ENCODE measurements at regions not wholly inside any gene's neighbourhood (a gene's known extent, or its start where the extent isn't known, plus 50 kb on each side); places are given as distances from the start of the nearest gene placed in this dataset.

- no TSS peak for BruUV-seq (replicated peaks)
- Histone ChIP-seq H3K9me3 (ENCODE audit: low read depth, low read length, poor library complexity, severe bottlenecking) (no peaks in the 10 kb centered on the region), H3K27me3 (replicated peaks; ENCODE audit: insufficient read depth, low read depth, low read length, poor library complexity) (no peaks in the 10 kb centered on the region), H3K27ac (ENCODE audit: low read depth, low read length, poor library complexity, severe bottlenecking) (no peak overlapping the region), H3K4me3 (ENCODE audit: low read depth, low read length, poor library complexity, severe bottlenecking) (no peak overlapping the region), H3K4me1 (ENCODE audit: insufficient read depth, low read length, poor library complexity, severe bottlenecking) (no peaks in the 10 kb centered on the region), H3K36me3 (ENCODE audit: insufficient read depth, low read length, poor library complexity, severe bottlenecking) (no peaks in the 10 kb centered on the region)
- CTCF ChIA-PET: no interaction called here
- intact Hi-C loops (cut with micrococcal nuclease; ENCODE audit: unreplicated experiment): no loop called here
- TF ChIP-seq CTCF (conservative IDR thresholded peaks at IDR 0.05; ENCODE audit: low read depth, low read length): no peak
- no peak for TF ChIP-seq EZH2 (IDR thresholded peaks at IDR 0.05; ENCODE audit: borderline replicate concordance, low read depth, low read length, poor library complexity, severe bottlenecking)
- no peak for DNase-seq (ENCODE audit: low spot score)
- POLR2A ChIA-PET (ENCODE audit: low non-redundant PET): no interaction called here
Measured at GRCh38 chr3:66851894-66852613, 146.1 kb upstream of the KBTBD8 start.

DNA sequence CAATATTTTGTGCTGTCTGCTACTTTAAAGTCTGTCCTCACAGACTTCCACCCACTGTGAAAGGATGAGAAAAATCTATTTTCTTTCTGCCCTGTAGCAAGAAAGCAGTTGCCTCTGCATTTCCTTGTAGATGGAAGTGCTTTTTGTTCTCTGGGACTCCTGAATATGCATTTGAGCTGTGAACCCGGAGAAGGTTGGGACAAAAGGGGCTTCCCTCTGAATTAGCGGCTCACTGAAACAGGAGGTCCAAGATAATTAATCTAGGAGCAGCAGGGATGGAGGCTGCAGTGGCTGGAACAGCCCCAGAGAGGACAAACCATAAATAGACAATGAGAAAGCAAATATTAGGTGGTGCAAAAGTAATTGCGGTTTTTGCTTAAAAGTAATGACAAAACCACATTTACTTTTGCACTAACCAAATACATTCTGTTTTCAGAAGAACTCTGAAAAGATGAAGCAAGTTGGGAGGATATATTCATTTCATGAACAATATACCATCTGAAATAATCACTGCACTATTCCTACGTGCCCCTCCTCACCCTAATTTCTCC is 143.4 kb upstream of the KBTBD8 start:
- DNase-seq (ENCODE audit: low spot score): no peak
- BruUV-seq (replicated peaks): no TSS peak
- Histone ChIP-seq H3K36me3 (ENCODE audit: insufficient read depth, low read length, poor library complexity, severe bottlenecking) (no peaks in the 10 kb centered on the region), H3K27me3 (replicated peaks; ENCODE audit: insufficient read depth, low read depth, low read length, poor library complexity) (no peaks in the 10 kb centered on the region), H3K4me3 (ENCODE audit: low read depth, low read length, poor library complexity, severe bottlenecking) (no peak overlapping the region), H3K9me3 (ENCODE audit: low read depth, low read length, poor library complexity, severe bottlenecking) (no peaks in the 10 kb centered on the region), H3K27ac (ENCODE audit: low read depth, low read length, poor library complexity, severe bottlenecking) (no peak overlapping the region), H3K4me1 (ENCODE audit: insufficient read depth, low read length, poor library complexity, severe bottlenecking) (no peaks in the 10 kb centered on the region)
- intact Hi-C loops (cut with micrococcal nuclease; ENCODE audit: unreplicated experiment): no loop called here
- ChIA-PET POLR2A (ENCODE audit: low non-redundant PET) (no interaction called here), CTCF (no interaction called here)
- TF ChIP-seq EZH2 (IDR thresholded peaks at IDR 0.05; ENCODE audit: borderline replicate concordance, low read depth, low read length, poor library complexity, severe bottlenecking): no peak
- TF ChIP-seq CTCF (conservative IDR thresholded peaks at IDR 0.05; ENCODE audit: low read depth, low read length): no peak

- TF ChIP-seq EZH2 (IDR thresholded peaks at IDR 0.05; ENCODE audit: borderline replicate concordance, low read depth, low read length, poor library complexity, severe bottlenecking): no peak
- no peak for TF ChIP-seq CTCF (conservative IDR thresholded peaks at IDR 0.05; ENCODE audit: low read depth, low read length)
- DNase-seq (ENCODE audit: low spot score): no peak
- no peaks in the 10 kb centered on the region for H3K36me3 ChIP-seq (ENCODE audit: insufficient read depth, low read length, poor library complexity, severe bottlenecking)
- no peaks in the 10 kb centered on the region for H3K27me3 ChIP-seq (replicated peaks; ENCODE audit: insufficient read depth, low read depth, low read length, poor library complexity)
- no peak overlapping the region for H3K4me3 ChIP-seq (ENCODE audit: low read depth, low read length, poor library complexity, severe bottlenecking)
- POLR2A ChIA-PET (ENCODE audit: low non-redundant PET): no interaction called here
- no TSS peak for BruUV-seq (replicated peaks)
- H3K9me3 ChIP-seq (ENCODE audit: low read depth, low read length, poor library complexity, severe bottlenecking): no peaks in the 10 kb centered on the region
- CTCF ChIA-PET: no interaction called here
- H3K27ac ChIP-seq (ENCODE audit: low read depth, low read length, poor library complexity, severe bottlenecking): no peak overlapping the region
- H3K4me1 ChIP-seq (ENCODE audit: insufficient read depth, low read length, poor library complexity, severe bottlenecking): no peaks in the 10 kb centered on the region
- intact Hi-C loops (cut with micrococcal nuclease; ENCODE audit: unreplicated experiment): no loop called here
Measured at GRCh38 chr3:66856533-66856932, 141.6 kb upstream of the KBTBD8 start.
